HEK293 (cell line): ENCODE measurements at regions not wholly inside any gene's neighbourhood (a gene's known extent, or its start where the extent isn't known, plus 50 kb on each side); places are given as distances from the start of the nearest gene placed in this dataset.

Experiments used
- CTCF ChIA-PET: fragments of 350-600 bp; formaldehyde crosslinking; extraction: SDS; loops from one replicate; lab custom pipeline; 2021; ENCODE audit warnings: antibody characterized with exemption; lab: Yijun Ruan, JAX
- POLR2A ChIA-PET: fragments of 300-600 bp; formaldehyde crosslinking; extraction: SDS; loops from one replicate; lab custom pipeline; 2020; ENCODE audit warnings: antibody characterized with exemption, inconsistent platforms; lab: Yijun Ruan, JAX
- H3K27ac ChIP-seq: fragments of 200-500 bp; sonication (Bioruptor generic); 2 replicates; pipeline ENCODE4 v1.5.1; 2014; ENCODE audit warnings: low read depth, low read length, control low read depth, inconsistent platforms; ENCODE audit errors: extremely low read depth
- H3K36me3 ChIP-seq, 2 experiments: fragments of 200-500 bp in 1 of 2; sonication (Bioruptor generic) in 1 of 2; 1 replicate in 1 of 2; 2 replicates in 1 of 2; pipeline ENCODE4 v1.5.1; 2014 to 2017; ENCODE audit warnings: inconsistent platforms in 2 of 2, low read length in 2 of 2; ENCODE audit not compliant: control insufficient read depth in 2 of 2, insufficient read depth in 1 of 2
- H3K4me1 ChIP-seq: fragments of 200-500 bp; sonication (Bioruptor generic); 2 replicates; pipeline ENCODE4 v1.5.1; 2014; ENCODE audit warnings: mild to moderate bottlenecking, low read length, inconsistent platforms; ENCODE audit not compliant: control insufficient read depth, insufficient read depth
- H3K4me3 ChIP-seq: 2 replicates; pipeline ENCODE4 v1.5.1; 2011; ENCODE audit warnings: low read depth, mild to moderate bottlenecking, control low read depth, low read length, moderate library complexity
- H3K9me3 ChIP-seq: fragments of 200-500 bp; sonication (Bioruptor generic); 2 replicates; pipeline ENCODE4 v1.5.1; 2014; ENCODE audit warnings: low read depth, low read length, inconsistent platforms; ENCODE audit not compliant: control insufficient read depth, insufficient read depth
- BCL11A ChIP-seq: fragments of 450-650 bp; formaldehyde crosslinking; IDR thresholded peaks from 2 replicates; pipeline ENCODE4 v1.5.1; 2016; ENCODE audit warnings: low read depth, missing biosample characterization, missing genetic modification characterization
- HOXC10 ChIP-seq: sonication (generic); formaldehyde crosslinking; IDR thresholded peaks from 2 replicates; pipeline ENCODE4 v1.8.1; 2023; ENCODE audit warnings: mild to moderate bottlenecking, missing genetic modification reagents
- KLF10 ChIP-seq: fragments of 450-650 bp; IDR thresholded peaks from 2 replicates; pipeline ENCODE4 v1.5.1; 2018; ENCODE audit warnings: missing biosample characterization, mild to moderate bottlenecking, missing genetic modification characterization
- OSR2 ChIP-seq: fragments of 450-650 bp; formaldehyde crosslinking; IDR thresholded peaks from 2 replicates; pipeline ENCODE4 v1.5.1; 2016; ENCODE audit warnings: missing biosample characterization, missing genetic modification characterization
- OVOL3 ChIP-seq: fragments of 450-650 bp; formaldehyde crosslinking; IDR thresholded peaks from 2 replicates; pipeline ENCODE4 v1.5.1; 2016; ENCODE audit warnings: missing biosample characterization, missing genetic modification characterization
- SALL2 ChIP-seq: fragments of 450-650 bp; formaldehyde crosslinking; IDR thresholded peaks from 2 replicates; pipeline ENCODE4 v1.5.0; 2017; ENCODE audit warnings: missing biosample characterization, mild to moderate bottlenecking, missing genetic modification characterization, borderline replicate concordance
- ZIC2 ChIP-seq: fragments of 450-650 bp; formaldehyde crosslinking; IDR thresholded peaks from 2 replicates; pipeline ENCODE4 v1.5.1; 2016; ENCODE audit warnings: missing biosample characterization, missing genetic modification characterization
- ZNF292 ChIP-seq: fragments of 450-650 bp; formaldehyde crosslinking; IDR thresholded peaks from 2 replicates; pipeline ENCODE4 v1.5.1; 2016; ENCODE audit warnings: low read depth, missing biosample characterization, missing genetic modification characterization, borderline replicate concordance
- ZNF354C ChIP-seq: fragments of 450-650 bp; formaldehyde crosslinking; IDR thresholded peaks from 2 replicates; pipeline ENCODE4 v1.5.1; 2016; ENCODE audit warnings: missing biosample characterization, missing genetic modification characterization, low read depth, borderline replicate concordance
- ZNF416 ChIP-seq: fragments of 450-650 bp; formaldehyde crosslinking; IDR thresholded peaks from 2 replicates; pipeline ENCODE4 v1.5.1; 2016; ENCODE audit warnings: missing biosample characterization, missing genetic modification characterization
- ZNF549 ChIP-seq: fragments of 450-650 bp; IDR thresholded peaks from 2 replicates; pipeline ENCODE4 v1.5.1; 2018; ENCODE audit warnings: missing biosample characterization, missing genetic modification characterization, mild to moderate bottlenecking, inconsistent platforms, moderate library complexity
- ZNF610 ChIP-seq: fragments of 450-650 bp; formaldehyde crosslinking; IDR thresholded peaks from 2 replicates; pipeline ENCODE4 v1.5.1; 2016; ENCODE audit warnings: missing biosample characterization, missing genetic modification characterization, borderline replicate concordance
- ZNF654 ChIP-seq: fragments of 450-650 bp; formaldehyde crosslinking; IDR thresholded peaks from 2 replicates; pipeline ENCODE4 v1.5.1; 2016; ENCODE audit warnings: low read depth, missing biosample characterization, missing genetic modification characterization
- ZNF792 ChIP-seq: fragments of 450-650 bp; formaldehyde crosslinking; IDR thresholded peaks from 2 replicates; pipeline ENCODE4 v1.5.1; 2016; ENCODE audit warnings: missing biosample characterization, missing genetic modification characterization
- ZNF830 ChIP-seq: fragments of 450-650 bp; IDR thresholded peaks from 2 replicates; pipeline ENCODE4 v1.5.0; 2018; ENCODE audit warnings: missing biosample characterization, missing genetic modification characterization, low read depth, mild to moderate bottlenecking, moderate library complexity
- TF ChIP-seq, protein P1 (sequence below): fragments of 450-650 bp; formaldehyde crosslinking; IDR thresholded peaks from 2 replicates; pipeline ENCODE4 v1.5.1; 2017; ENCODE audit warnings: missing biosample characterization, missing genetic modification characterization
- TF ChIP-seq, protein P2 (sequence below): fragments of 450-650 bp; formaldehyde crosslinking; IDR thresholded peaks from 2 replicates; pipeline ENCODE4 v1.5.0; 2017; ENCODE audit warnings: missing biosample characterization, missing genetic modification characterization, borderline replicate concordance
- TF ChIP-seq, protein P3 (sequence below): fragments of 450-650 bp; formaldehyde crosslinking; IDR thresholded peaks from 2 replicates; pipeline ENCODE4 v1.5.1; 2016; ENCODE audit warnings: missing biosample characterization, missing genetic modification characterization
- TF ChIP-seq, protein P4 (sequence below): fragments of 450-650 bp; formaldehyde crosslinking; IDR thresholded peaks from 2 replicates; pipeline ENCODE4 v1.5.1; 2016; ENCODE audit warnings: missing biosample characterization, missing genetic modification characterization
- TF ChIP-seq, protein P5 (sequence below): fragments of 450-650 bp; formaldehyde crosslinking; IDR thresholded peaks from 2 replicates; pipeline ENCODE4; 2016; ENCODE audit warnings: missing biosample characterization, missing genetic modification characterization

DNA sequence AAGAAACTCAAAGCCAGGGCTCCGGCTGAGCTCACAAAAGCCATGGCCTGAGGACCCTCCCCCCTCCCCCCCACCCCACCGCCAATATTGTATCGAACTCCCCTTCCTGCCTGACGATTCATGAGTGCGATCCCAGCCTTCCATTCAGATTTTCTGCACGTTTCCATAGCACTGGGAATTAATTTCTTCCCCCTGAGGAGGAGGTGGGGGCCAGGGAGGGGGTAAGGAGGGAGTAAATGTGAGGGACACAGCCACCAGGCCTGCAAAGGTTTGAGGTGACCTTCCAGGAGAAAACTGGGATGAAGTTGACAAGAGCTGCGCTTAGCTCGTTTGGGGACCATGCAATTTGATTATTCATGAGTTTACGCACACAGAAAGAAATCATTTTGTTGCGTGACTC lies 527.7 kb downstream of the MN1 start:
- Histone ChIP-seq H3K27ac (no peak overlapping the region), H3K9me3 (no peaks in the 10 kb centered on the region), H3K36me3 (no peaks in the 10 kb centered on the region), H3K4me3 (no peak overlapping the region), H3K4me1 (no peaks in the 10 kb centered on the region)
- TF ChIP-seq ZNF792 (tag by site-specific recombination) (no peak), ZIC2 (tag by site-specific recombination) (no peak), ZNF549 (tag by site-specific recombination) (no peak)
- TF ChIP-seq, protein P1, sequence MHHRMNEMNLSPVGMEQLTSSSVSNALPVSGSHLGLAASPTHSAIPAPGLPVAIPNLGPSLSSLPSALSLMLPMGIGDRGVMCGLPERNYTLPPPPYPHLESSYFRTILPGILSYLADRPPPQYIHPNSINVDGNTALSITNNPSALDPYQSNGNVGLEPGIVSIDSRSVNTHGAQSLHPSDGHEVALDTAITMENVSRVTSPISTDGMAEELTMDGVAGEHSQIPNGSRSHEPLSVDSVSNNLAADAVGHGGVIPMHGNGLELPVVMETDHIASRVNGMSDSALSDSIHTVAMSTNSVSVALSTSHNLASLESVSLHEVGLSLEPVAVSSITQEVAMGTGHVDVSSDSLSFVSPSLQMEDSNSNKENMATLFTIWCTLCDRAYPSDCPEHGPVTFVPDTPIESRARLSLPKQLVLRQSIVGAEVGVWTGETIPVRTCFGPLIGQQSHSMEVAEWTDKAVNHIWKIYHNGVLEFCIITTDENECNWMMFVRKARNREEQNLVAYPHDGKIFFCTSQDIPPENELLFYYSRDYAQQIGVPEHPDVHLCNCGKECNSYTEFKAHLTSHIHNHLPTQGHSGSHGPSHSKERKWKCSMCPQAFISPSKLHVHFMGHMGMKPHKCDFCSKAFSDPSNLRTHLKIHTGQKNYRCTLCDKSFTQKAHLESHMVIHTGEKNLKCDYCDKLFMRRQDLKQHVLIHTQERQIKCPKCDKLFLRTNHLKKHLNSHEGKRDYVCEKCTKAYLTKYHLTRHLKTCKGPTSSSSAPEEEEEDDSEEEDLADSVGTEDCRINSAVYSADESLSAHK (tag by site-specific recombination), result no peak
- CTCF ChIA-PET, result interaction anchor here (0.7 kb wide), 1 partner anchor 152 kb away, joined by 3 read pairs; no protein-coding TSS in a partner anchor
- POLR2A ChIA-PET, result no interaction called here

DNA sequence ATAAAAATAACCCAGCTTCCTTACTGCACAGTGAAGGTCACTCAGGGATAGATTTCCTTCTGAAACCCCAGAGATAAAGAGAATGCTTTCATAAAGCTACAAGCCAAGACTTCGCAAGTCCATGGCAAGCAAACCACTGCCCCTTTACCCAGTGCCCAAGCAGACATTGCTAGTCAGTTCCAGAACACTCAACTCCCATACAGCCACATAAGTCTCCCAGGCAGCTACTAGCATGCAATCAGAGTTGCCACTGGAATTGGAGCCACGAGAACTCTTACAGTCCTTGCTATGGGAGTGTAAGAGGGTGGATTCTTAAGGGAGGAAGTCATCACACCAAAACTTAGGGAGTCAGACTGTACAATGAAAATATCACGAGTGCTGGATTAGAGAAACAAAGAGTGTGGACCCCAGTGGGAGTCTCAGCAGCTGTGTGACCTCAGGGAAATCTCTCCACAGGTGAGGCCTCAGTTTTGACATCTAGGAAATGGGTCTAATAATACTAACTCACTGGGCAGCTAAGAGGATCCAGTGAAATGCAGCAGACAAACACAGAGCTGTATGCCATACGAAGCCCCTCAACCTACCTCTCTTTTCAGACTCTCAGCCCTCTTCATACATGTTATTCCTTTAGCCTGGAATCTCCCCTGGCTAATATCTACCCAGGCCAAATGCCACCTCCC lies 526.6 kb downstream of the MN1 start:
- Histone ChIP-seq H3K27ac (no peak overlapping the region), H3K36me3 (no peaks in the 10 kb centered on the region), H3K4me3 (no peak overlapping the region), H3K9me3 (no peaks in the 10 kb centered on the region), H3K4me1 (no peaks in the 10 kb centered on the region)
- ChIA-PET POLR2A (interaction anchor here (0.5 kb wide), 1 partner anchor 16 kb away, joined by 4 read pairs; no protein-coding TSS in a partner anchor), CTCF (interaction anchor here (0.6 to 0.8 kb wide), 2 partner anchors 16 to 525 kb away, joined by 3 to 4 read pairs; no protein-coding TSS in a partner anchor)
- TF ChIP-seq, protein P2, sequence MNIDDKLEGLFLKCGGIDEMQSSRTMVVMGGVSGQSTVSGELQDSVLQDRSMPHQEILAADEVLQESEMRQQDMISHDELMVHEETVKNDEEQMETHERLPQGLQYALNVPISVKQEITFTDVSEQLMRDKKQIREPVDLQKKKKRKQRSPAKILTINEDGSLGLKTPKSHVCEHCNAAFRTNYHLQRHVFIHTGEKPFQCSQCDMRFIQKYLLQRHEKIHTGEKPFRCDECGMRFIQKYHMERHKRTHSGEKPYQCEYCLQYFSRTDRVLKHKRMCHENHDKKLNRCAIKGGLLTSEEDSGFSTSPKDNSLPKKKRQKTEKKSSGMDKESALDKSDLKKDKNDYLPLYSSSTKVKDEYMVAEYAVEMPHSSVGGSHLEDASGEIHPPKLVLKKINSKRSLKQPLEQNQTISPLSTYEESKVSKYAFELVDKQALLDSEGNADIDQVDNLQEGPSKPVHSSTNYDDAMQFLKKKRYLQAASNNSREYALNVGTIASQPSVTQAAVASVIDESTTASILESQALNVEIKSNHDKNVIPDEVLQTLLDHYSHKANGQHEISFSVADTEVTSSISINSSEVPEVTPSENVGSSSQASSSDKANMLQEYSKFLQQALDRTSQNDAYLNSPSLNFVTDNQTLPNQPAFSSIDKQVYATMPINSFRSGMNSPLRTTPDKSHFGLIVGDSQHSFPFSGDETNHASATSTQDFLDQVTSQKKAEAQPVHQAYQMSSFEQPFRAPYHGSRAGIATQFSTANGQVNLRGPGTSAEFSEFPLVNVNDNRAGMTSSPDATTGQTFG (tag by site-specific recombination), result no peak
- TF ChIP-seq, protein P3, sequence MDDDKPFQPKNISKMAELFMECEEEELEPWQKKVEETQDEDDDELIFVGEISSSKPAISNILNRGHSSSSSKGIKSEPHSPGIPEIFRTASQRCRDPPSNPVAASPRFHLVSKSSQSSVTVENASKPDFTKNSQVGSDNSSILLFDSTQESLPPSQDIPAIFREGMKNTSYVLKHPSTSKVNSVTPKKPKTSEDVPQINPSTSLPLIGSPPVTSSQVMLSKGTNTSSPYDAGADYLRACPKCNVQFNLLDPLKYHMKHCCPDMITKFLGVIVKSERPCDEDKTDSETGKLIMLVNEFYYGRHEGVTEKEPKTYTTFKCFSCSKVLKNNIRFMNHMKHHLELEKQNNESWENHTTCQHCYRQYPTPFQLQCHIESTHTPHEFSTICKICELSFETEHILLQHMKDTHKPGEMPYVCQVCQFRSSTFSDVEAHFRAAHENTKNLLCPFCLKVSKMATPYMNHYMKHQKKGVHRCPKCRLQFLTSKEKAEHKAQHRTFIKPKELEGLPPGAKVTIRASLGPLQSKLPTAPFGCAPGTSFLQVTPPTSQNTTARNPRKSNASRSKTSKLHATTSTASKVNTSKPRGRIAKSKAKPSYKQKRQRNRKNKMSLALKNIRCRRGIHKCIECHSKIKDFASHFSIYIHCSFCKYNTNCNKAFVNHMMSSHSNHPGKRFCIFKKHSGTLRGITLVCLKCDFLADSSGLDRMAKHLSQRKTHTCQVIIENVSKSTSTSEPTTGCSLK, result no peak
- TF ChIP-seq OVOL3 (tag by site-specific recombination), result no peak
- TF ChIP-seq ZNF292 (tag by site-specific recombination), result no peak
- TF ChIP-seq ZNF830 (tag by site-specific recombination), result no peak
- TF ChIP-seq, protein P4, sequence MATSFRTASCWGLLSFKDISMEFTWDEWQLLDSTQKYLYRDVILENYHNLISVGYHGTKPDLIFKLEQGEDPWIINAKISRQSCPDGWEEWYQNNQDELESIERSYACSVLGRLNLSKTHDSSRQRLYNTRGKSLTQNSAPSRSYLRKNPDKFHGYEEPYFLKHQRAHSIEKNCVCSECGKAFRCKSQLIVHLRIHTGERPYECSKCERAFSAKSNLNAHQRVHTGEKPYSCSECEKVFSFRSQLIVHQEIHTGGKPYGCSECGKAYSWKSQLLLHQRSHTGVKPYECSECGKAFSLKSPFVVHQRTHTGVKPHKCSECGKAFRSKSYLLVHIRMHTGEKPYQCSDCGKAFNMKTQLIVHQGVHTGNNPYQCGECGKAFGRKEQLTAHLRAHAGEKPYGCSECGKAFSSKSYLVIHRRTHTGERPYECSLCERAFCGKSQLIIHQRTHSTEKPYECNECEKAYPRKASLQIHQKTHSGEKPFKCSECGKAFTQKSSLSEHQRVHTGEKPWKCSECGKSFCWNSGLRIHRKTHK (tag by site-specific recombination), result no peak
- no peak for TF ChIP-seq HOXC10 (CRISPR knock-in tag)
- no peak for TF ChIP-seq ZNF416
- no peak for TF ChIP-seq OSR2 (tag by site-specific recombination)
- TF ChIP-seq, protein P5, sequence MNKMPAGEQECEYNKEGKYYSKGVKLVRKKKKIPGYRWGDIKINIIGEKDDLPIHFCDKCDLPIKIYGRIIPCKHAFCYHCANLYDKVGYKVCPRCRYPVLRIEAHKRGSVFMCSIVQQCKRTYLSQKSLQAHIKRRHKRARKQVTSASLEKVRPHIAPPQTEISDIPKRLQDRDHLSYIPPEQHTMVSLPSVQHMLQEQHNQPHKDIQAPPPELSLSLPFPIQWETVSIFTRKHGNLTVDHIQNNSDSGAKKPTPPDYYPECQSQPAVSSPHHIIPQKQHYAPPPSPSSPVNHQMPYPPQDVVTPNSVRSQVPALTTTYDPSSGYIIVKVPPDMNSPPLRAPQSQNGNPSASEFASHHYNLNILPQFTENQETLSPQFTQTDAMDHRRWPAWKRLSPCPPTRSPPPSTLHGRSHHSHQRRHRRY (tag by site-specific recombination), result no peak
- TF ChIP-seq BCL11A, result no peak
- TF ChIP-seq ZNF654 (tag by site-specific recombination), result no peak
- TF ChIP-seq ZNF610 (tag by site-specific recombination), result no peak
- TF ChIP-seq SALL2 (tag by site-specific recombination), result no peak
- TF ChIP-seq KLF10 (tag by site-specific recombination), result no peak
- TF ChIP-seq ZNF354C (tag by site-specific recombination), result no peak
